ENCODE measurements at regions not wholly inside any gene's neighbourhood (a gene's known extent, or its start where the extent isn't known, plus 50 kb on each side); places are given as distances from the start of the nearest gene placed in this dataset.

DNA sequence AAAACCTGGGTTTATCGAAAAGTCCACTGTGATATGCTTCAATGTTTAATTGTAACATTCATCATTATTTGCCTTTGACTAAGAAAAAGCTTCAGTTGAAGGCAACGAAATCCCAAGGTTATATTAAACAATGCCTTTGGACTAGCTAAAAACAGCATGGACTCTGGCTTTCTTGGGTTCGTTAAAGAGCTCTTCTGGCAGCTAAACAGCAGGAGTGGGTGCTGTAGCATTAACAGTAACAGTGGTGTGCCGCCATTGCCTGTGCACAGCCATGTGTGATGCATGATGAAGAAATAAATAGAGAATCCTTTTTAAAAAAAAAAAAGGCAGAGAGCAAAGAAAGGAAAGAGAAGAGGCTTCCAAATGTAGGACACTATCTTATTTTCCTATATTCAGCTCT, 406.6 kb upstream of the FAT3 start:
- no peaks in the 10 kb centered on the region for H3K9me1 ChIP-seq (replicated peaks; ENCODE audit: control insufficient read depth, extremely low read depth, insufficient read depth, low read length)
- H3K36me3 ChIP-seq (ENCODE audit: control insufficient read depth in 2 of 2, extremely low read depth in 1 of 2, insufficient read depth in 2 of 2, low read length in 2 of 2) = no peaks in the 10 kb centered on the region
- dilution Hi-C loops (cut with MboI; ENCODE audit: extremely low pct_ligation_motif_present, low sequenced_read_pairs) = no loop called here
- no peak overlapping the region for H3K4me3 ChIP-seq (replicated peaks in 1 of 3; ENCODE audit: insufficient read depth in 1 of 3, low read depth in 1 of 3, low read length in 3 of 3)
- H3K4me1 ChIP-seq (ENCODE audit: control insufficient read depth, extremely low read depth, insufficient read depth, low read length) = no peaks in the 10 kb centered on the region
- no peaks in the 10 kb centered on the region for H3K27me3 ChIP-seq (ENCODE audit: control insufficient read depth in 2 of 2, insufficient read depth in 2 of 2, low read length in 2 of 2)
- no peaks in the 10 kb centered on the region for H3K79me2 ChIP-seq (ENCODE audit: control insufficient read depth, insufficient read depth, low read length)
- no peak overlapping the region for H3K27ac ChIP-seq (ENCODE audit: insufficient read depth, low read depth, low read length)
- no peaks in the 10 kb centered on the region for H3K9me3 ChIP-seq (replicated peaks; ENCODE audit: control insufficient read depth, insufficient read depth, low read length)
- intact Hi-C loops (cut with micrococcal nuclease) = no loop called here
- H2AFZ ChIP-seq (ENCODE audit: low read depth, low read length) = no peak overlapping the region
- TF ChIP-seq POLR2A (IDR thresholded peaks at IDR 0.05; ENCODE audit: low read depth, low read length) (no peak), MYC (IDR thresholded peaks at IDR 0.05; ENCODE audit: low read depth, low read length) (no peak), EZH2 (IDR thresholded peaks at IDR 0.05; ENCODE audit: borderline replicate concordance, low read depth, low read length, severe bottlenecking) (no peak), FOS (IDR thresholded peaks at IDR 0.05; ENCODE audit: borderline replicate concordance, insufficient read depth, low read length) (no peak), JUN (IDR thresholded peaks at IDR 0.05; ENCODE audit: borderline replicate concordance, insufficient read depth, insufficient read length, low read depth) (no peak), POLR2AphosphoS5 (IDR thresholded peaks at IDR 0.05; ENCODE audit: insufficient read depth, low read depth, low read length) (no peak), GATA2 (IDR thresholded peaks at IDR 0.05; ENCODE audit: insufficient read depth, insufficient read length, low read depth, low read length) (no peak)
- TF ChIP-seq, protein P1, sequence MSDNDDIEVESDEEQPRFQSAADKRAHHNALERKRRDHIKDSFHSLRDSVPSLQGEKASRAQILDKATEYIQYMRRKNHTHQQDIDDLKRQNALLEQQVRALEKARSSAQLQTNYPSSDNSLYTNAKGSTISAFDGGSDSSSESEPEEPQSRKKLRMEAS (IDR thresholded peaks at IDR 0.05; ENCODE audit: insufficient read depth, insufficient read length) = no peak
- TF ChIP-seq, protein P2, sequence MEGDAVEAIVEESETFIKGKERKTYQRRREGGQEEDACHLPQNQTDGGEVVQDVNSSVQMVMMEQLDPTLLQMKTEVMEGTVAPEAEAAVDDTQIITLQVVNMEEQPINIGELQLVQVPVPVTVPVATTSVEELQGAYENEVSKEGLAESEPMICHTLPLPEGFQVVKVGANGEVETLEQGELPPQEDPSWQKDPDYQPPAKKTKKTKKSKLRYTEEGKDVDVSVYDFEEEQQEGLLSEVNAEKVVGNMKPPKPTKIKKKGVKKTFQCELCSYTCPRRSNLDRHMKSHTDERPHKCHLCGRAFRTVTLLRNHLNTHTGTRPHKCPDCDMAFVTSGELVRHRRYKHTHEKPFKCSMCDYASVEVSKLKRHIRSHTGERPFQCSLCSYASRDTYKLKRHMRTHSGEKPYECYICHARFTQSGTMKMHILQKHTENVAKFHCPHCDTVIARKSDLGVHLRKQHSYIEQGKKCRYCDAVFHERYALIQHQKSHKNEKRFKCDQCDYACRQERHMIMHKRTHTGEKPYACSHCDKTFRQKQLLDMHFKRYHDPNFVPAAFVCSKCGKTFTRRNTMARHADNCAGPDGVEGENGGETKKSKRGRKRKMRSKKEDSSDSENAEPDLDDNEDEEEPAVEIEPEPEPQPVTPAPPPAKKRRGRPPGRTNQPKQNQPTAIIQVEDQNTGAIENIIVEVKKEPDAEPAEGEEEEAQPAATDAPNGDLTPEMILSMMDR (IDR thresholded peaks at IDR 0.05; ENCODE audit: extremely low read depth in 1 of 2, insufficient read depth in 1 of 2, low read depth in 1 of 2, low read length in 2 of 2) = no peak
- H3K9ac ChIP-seq (replicated peaks; ENCODE audit: extremely low read depth, insufficient read depth, low read length) = no peak overlapping the region
- no peaks in the 10 kb centered on the region for H4K20me1 ChIP-seq (replicated peaks; ENCODE audit: control insufficient read depth, extremely low read depth, insufficient read depth, low read length)
- ChIA-PET CTCF (no interaction called here), POLR2A (no interaction called here)
- no peak overlapping the region for H3K4me2 ChIP-seq (ENCODE audit: insufficient read depth, low read length)
- FAIRE-seq = no peak
- DNase-seq (ENCODE audit: low read depth, low spot score) = no peak
- BruUV-seq (replicated peaks) = no TSS peak

All from endothelial cell of umbilical vein (primary cell).